Kidney epithelial cell (primary cell): ENCODE measurements at regions not wholly inside any gene's neighbourhood (a gene's known extent, or its start where the extent isn't known, plus 50 kb on each side); places are given as distances from the start of the nearest gene placed in this dataset.

Source experiments
- DNase-seq: peaks from one replicate; pipeline ENCODE4 v3.0.0-alpha.2; 2010; ENCODE audit warnings: low read depth
- H3K27me3 ChIP-seq: 2 replicates; pipeline ENCODE4 v1.6.0; 2011; ENCODE audit warnings: low read length; ENCODE audit not compliant: control insufficient read depth, insufficient read depth
- H3K36me3 ChIP-seq: 2 replicates; pipeline ENCODE4 v1.5.1; 2011; ENCODE audit warnings: low read length; ENCODE audit not compliant: control insufficient read depth, insufficient read depth
- H3K4me3 ChIP-seq: 2 replicates; pipeline ENCODE4 v1.5.1; 2011; ENCODE audit warnings: low read depth, mild to moderate bottlenecking, control low read depth, low read length
- TF ChIP-seq, protein P1 (sequence below): IDR thresholded peaks from 2 replicates; pipeline ENCODE4 v1.5.1; 2011; ENCODE audit warnings: mild to moderate bottlenecking, moderate library complexity, low read length, control low read depth, inconsistent platforms; ENCODE audit not compliant: insufficient read depth, poor library complexity, severe bottlenecking

DNA sequence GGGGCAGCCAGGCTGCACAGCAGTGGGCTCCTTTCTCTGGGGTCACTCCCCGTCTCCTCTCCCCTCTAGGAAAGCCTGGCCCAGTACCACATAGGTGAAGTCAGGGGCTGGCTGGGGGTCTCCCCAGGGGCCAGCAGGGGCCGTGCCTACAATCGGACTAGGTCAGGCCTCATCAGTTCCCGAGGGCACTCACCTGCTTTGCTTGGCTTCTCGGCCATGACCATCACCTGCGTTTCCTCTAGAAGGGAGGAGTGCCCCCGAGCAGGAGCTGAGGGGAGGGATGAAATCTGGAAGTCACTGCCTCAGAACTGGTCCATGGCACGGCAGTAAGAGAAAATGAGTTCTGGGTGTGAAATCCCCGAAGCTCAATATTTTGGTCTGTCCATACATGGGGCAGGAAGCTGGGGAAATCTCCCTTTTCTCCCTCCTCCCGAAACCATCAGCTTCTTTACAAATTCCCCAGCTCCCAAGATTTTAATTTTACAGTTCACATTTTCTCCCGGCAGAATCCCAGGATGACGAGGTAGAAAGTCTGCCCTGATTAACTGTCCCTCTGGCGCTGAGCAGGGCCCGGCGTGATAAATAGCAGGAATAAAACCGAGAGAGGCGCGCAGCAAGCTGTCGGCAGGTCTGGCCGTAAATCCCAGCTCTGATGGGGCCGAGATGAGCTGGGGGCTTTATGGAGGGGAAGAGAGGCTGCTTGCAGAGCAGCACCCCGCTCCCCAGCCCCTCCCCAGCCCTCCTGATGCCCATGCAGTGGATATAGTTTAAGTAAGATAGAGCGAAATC lies 172.1 kb downstream of the RBFOX3 start:
- TF ChIP-seq, protein P1, sequence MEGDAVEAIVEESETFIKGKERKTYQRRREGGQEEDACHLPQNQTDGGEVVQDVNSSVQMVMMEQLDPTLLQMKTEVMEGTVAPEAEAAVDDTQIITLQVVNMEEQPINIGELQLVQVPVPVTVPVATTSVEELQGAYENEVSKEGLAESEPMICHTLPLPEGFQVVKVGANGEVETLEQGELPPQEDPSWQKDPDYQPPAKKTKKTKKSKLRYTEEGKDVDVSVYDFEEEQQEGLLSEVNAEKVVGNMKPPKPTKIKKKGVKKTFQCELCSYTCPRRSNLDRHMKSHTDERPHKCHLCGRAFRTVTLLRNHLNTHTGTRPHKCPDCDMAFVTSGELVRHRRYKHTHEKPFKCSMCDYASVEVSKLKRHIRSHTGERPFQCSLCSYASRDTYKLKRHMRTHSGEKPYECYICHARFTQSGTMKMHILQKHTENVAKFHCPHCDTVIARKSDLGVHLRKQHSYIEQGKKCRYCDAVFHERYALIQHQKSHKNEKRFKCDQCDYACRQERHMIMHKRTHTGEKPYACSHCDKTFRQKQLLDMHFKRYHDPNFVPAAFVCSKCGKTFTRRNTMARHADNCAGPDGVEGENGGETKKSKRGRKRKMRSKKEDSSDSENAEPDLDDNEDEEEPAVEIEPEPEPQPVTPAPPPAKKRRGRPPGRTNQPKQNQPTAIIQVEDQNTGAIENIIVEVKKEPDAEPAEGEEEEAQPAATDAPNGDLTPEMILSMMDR = no peak
- DNase-seq = no peak
- Histone ChIP-seq H3K36me3 (no peaks in the 10 kb centered on the region), H3K4me3 (no peak overlapping the region), H3K27me3 (peaks cover 19% of the 10 kb centered on the region)

DNA sequence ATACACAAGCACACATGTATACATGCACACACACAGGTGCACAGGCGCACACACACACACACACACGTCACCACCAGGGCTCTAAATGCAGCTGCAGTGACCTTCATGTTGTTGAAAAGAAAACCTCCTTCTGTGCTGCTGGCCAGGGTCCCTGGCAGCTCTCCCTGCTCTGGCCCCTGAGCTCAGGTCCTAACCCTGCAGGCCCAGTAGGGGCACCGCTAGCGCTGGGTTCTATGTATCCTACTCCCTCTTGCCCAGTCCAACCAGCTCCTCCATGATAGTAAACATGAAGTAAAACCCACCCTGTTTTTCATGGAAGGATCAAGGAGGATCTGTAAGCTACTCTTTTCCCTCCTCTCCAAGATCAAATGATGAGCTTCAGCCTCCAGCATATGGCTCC lies 172.8 kb downstream of the RBFOX3 start:
- DNase-seq = no peak
- H3K4me3 ChIP-seq = no peak overlapping the region
- H3K27me3 ChIP-seq = peaks cover 18% of the 10 kb centered on the region
- H3K36me3 ChIP-seq = no peaks in the 10 kb centered on the region
- TF ChIP-seq, protein P1 = no peak

DNA sequence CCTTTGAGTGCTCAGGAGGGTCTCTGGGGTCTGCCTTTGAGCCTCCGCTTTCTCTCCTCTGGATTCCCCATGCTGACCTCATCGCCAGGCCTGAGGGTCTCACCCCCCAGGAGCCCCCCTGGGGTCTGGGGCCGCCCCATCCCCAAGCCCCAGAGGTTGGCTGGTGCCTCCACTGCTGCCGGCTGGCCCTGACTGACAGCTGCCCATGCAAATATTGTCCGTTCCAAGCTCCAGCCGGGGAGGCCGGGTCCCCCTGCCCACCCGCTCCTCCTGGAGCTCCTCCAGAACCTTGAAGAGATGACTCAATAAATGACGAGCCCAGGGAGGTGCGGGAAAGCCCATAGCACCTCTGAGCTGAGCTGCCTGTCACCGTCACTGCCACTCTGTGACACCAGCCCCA lies 173.8 kb downstream of the RBFOX3 start:
- no peak overlapping the region for H3K4me3 ChIP-seq
- H3K36me3 ChIP-seq = no peaks in the 10 kb centered on the region
- peaks cover 15% of the 10 kb centered on the region for H3K27me3 ChIP-seq
- no peak for DNase-seq
- TF ChIP-seq, protein P1 = no peak

DNA sequence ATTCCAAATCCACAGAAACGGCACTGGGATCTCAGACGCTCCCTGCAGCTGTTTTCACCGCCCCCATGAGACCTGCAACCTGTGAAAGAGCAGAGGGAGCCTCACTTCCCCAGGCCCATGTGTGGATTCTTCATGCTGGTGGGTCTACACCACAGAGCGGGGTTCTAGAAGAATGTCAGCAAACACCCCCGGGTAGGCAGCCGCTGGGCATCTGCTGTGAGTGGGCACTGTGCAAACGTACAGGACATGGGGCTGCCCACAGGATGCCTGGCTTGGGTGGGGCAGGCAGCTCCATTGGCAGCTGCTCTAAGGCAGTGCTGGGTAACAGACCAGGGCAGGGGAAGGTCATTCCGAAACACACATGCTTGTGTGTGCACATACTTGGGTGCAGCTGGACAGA lies 174.9 kb downstream of the RBFOX3 start:
- Histone ChIP-seq H3K4me3 (no peak overlapping the region), H3K36me3 (no peaks in the 10 kb centered on the region), H3K27me3 (peaks cover 15% of the 10 kb centered on the region)
- no peak for DNase-seq
- TF ChIP-seq, protein P1 = no peak

DNA sequence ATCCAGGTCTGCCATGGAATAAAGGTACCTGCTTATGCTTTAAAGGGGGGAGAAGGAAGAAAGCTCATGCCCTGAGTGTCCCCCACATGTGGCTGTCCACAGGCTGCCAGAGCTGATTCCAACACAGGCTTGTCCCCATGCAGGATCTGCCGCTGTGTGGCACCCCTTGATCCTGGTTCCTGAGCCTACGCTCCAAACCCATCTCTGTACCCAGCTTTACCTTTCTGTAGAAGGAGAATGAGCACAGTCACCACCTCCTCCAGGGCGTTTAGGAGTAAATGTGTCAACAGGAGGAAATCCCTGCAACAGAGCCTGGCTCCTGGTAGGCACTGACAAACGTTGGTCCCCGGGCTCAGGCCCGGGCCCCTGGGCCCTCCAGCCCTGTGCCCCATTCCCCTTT lies 175.6 kb downstream of the RBFOX3 start:
- TF ChIP-seq, protein P1 = no peak
- H3K27me3 ChIP-seq = peaks cover 15% of the 10 kb centered on the region
- no peak overlapping the region for H3K4me3 ChIP-seq
- DNase-seq = no peak
- H3K36me3 ChIP-seq = no peaks in the 10 kb centered on the region

DNA sequence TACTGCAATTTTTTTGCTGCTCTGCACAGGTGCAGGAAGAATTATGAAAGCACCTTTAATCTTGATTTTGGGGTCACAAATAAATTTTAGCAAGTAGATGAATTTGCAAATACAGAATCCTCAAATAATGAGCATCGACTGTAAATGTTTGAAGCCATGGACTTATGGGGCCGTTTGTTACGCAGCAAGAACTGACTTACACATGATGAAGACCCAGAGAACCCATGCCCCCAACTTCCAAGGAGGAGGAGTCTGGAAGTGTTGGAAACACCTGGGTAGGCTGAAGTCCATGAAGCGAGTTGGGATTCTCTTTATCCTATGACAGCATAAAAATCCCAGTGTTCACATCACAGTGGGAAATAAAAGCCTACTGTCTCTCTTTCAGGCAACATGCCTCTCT lies 176.6 kb downstream of the RBFOX3 start:
- Histone ChIP-seq H3K4me3 (no peak overlapping the region), H3K27me3 (peaks cover 15% of the 10 kb centered on the region), H3K36me3 (no peaks in the 10 kb centered on the region)
- no peak for DNase-seq
- TF ChIP-seq, protein P1 = no peak
